Tibial nerve (tissue), 4 donors: ENCODE measurements at regions not wholly inside any gene's neighbourhood (a gene's known extent, or its start where the extent isn't known, plus 50 kb on each side); places are given as distances from the start of the nearest gene placed in this dataset.

ENCODE experiments used
- DNase-seq, 2 donors: peaks; one replicate each; pipeline ENCODE4 v3.0.0-alpha.2; 2019; ENCODE audit warnings: low spot score in 2 of 2
- H3K27ac ChIP-seq, 4 donors: fragments of 200-600 bp; sonication (generic) in 3 of 4; one replicate each; pipeline ENCODE4 v1.5.1; 2017 to 2019; ENCODE audit warnings: mild to moderate bottlenecking in 1 of 4
- H3K27me3 ChIP-seq, 2 donors: fragments of 200-600 bp; sonication (generic) in 1 of 2; one replicate each; pipeline versions ENCODE4 v1.5.1 to v1.6.0; 2017 to 2019
- H3K36me3 ChIP-seq, 3 donors: fragments of 200-600 bp; sonication (generic); one replicate each; pipeline ENCODE4 v1.5.1; 2018 to 2019
- H3K4me1 ChIP-seq, 4 donors: fragments of 200-600 bp; sonication (generic) in 3 of 4; one replicate each; pipeline ENCODE4 v1.5.1; 2017 to 2019
- H3K4me3 ChIP-seq, 4 donors: fragments of 200-600 bp; sonication (generic) in 3 of 4; one replicate each; pipeline ENCODE4 v1.5.1; 2017 to 2019; ENCODE audit warnings: mild to moderate bottlenecking in 1 of 4, moderate library complexity in 1 of 4
- H3K9me3 ChIP-seq, 4 donors: fragments of 200-600 bp; sonication (generic) in 3 of 4; one replicate each; pipeline ENCODE4 v1.5.1; 2017 to 2019
- CTCF ChIP-seq, 5 experiments: fragments of 200-600 bp in 3 of 5; fragments of 450-650 bp in 2 of 5; sonication (generic) in 3 of 5; IDR thresholded peaks; one replicate each; pipeline ENCODE4 v1.5.1; 2016 to 2019; ENCODE audit warnings: antibody characterized with exemption in 5 of 5, mild to moderate bottlenecking in 3 of 5, moderate library complexity in 2 of 5
- EP300 ChIP-seq, 2 donors: sonication (generic); formaldehyde crosslinking; IDR thresholded peaks; one replicate each; pipeline ENCODE4 v1.6.1; 2017; ENCODE audit warnings: antibody characterized with exemption in 2 of 2, mild to moderate bottlenecking in 1 of 2
- POLR2A ChIP-seq, 2 donors: fragments of 450-650 bp; IDR thresholded peaks; one replicate each; pipeline ENCODE4 v1.6.1; 2017; ENCODE audit warnings: antibody characterized with exemption in 2 of 2, mild to moderate bottlenecking in 2 of 2, moderate library complexity in 2 of 2
- WGBS, 2 donors: methylation state at CpG; one replicate each; pipeline ENCODE4 v1.1.5; 2018; 5-methylcytosine and 5-hydroxymethylcytosine counted together

GRCh38 chr15:46442184-46442583 is 807.4 kb downstream of the SQOR start:
- no peaks in the 10 kb centered on the region for H3K27me3 ChIP-seq
- H3K27ac ChIP-seq, result no peak overlapping the region
- no peak for TF ChIP-seq POLR2A (IDR thresholded peaks at IDR 0.05)
- TF ChIP-seq CTCF (IDR thresholded peaks at IDR 0.05), result no peak
- TF ChIP-seq EP300 (IDR thresholded peaks at IDR 0.05), result no peak
- no peaks in the 10 kb centered on the region for H3K36me3 ChIP-seq
- H3K4me3 ChIP-seq, result no peak overlapping the region
- peaks cover 0 to 11% (median 0%) of the 10 kb centered on the region in 4 donors for H3K9me3 ChIP-seq
- H3K4me1 ChIP-seq, result no peaks in the 10 kb centered on the region
- DNase-seq, result no peak
- 73 to 85% methylated on average over 5 of the region's 5 CpGs for WGBS, 2 donors

GRCh38 chr15:46442901-46443590 is 808.2 kb downstream of the SQOR start:
- H3K27me3 ChIP-seq, result no peaks in the 10 kb centered on the region
- DNase-seq, result no peak
- 55 to 57% methylated on average over 1 of the region's 1 CpG for WGBS, 2 donors
- no peak overlapping the region for H3K4me3 ChIP-seq
- H3K4me1 ChIP-seq, result no peaks in the 10 kb centered on the region
- H3K36me3 ChIP-seq, result no peaks in the 10 kb centered on the region
- TF ChIP-seq CTCF (IDR thresholded peaks at IDR 0.05) (no peak), EP300 (IDR thresholded peaks at IDR 0.05) (no peak)
- no peak overlapping the region for H3K27ac ChIP-seq
- H3K9me3 ChIP-seq, result peaks cover 0 to 11% (median 0%) of the 10 kb centered on the region in 4 donors

GRCh38 chr15:46450112-46450809 is 815.4 kb downstream of the SQOR start:
- Histone ChIP-seq H3K27ac (no peak overlapping the region), H3K27me3 (no peaks in the 10 kb centered on the region), H3K9me3 (peaks cover 0 to 10% (median 0%) of the 10 kb centered on the region in 4 donors), H3K36me3 (no peaks in the 10 kb centered on the region), H3K4me3 (no peak overlapping the region), H3K4me1 (no peaks in the 10 kb centered on the region)
- no peak for TF ChIP-seq CTCF (IDR thresholded peaks at IDR 0.05)
- TF ChIP-seq POLR2A (IDR thresholded peaks at IDR 0.05), result no peak
- no peak for TF ChIP-seq EP300 (IDR thresholded peaks at IDR 0.05)
- 83 to 85% methylated on average over 7 of the region's 7 CpGs for WGBS, 2 donors
- DNase-seq, result no peak

- Histone ChIP-seq H3K4me1 (no peaks in the 10 kb centered on the region), H3K36me3 (no peaks in the 10 kb centered on the region), H3K9me3 (peaks cover 0 to 4% (median 0%) of the 10 kb centered on the region in 4 donors), H3K27ac (no peak overlapping the region), H3K4me3 (no peak overlapping the region), H3K27me3 (no peaks in the 10 kb centered on the region)
- DNase-seq, result no peak
- TF ChIP-seq POLR2A (IDR thresholded peaks at IDR 0.05) (no peak), CTCF (IDR thresholded peaks at IDR 0.05) (no peak), EP300 (IDR thresholded peaks at IDR 0.05) (no peak)
- WGBS, 2 donors, result 47 to 64% methylated on average over 1 of the region's 1 CpG
Observed at GRCh38 chr15:46450810-46451182, 816.0 kb downstream of the SQOR start.

GRCh38 chr15:46452297-46452820 is 817.5 kb downstream of the SQOR start:
- Histone ChIP-seq H3K4me1 (no peaks in the 10 kb centered on the region), H3K27me3 (no peaks in the 10 kb centered on the region), H3K36me3 (no peaks in the 10 kb centered on the region), H3K9me3 (no peaks in the 10 kb centered on the region), H3K27ac (no peak overlapping the region), H3K4me3 (no peak overlapping the region)
- 41 to 89% methylated on average over 1 of the region's 1 CpG for WGBS, 2 donors
- no peak for TF ChIP-seq EP300 (IDR thresholded peaks at IDR 0.05)
- TF ChIP-seq CTCF (IDR thresholded peaks at IDR 0.05), result no peak
- TF ChIP-seq POLR2A (IDR thresholded peaks at IDR 0.05), result no peak
- DNase-seq, result no peak
